HG03175 (cell line): ENCODE measurements at regions not wholly inside any gene's neighbourhood (a gene's known extent, or its start where the extent isn't known, plus 50 kb on each side); places are given as distances from the start of the nearest gene placed in this dataset.
"Not testable (repeated sequence)": the region's sequence is repeated elsewhere in the genome, so short reads cannot be mapped to it uniquely, and the experiment has no call there.

Experiments used
- ATAC-seq: cut with Tn5 transposase; IDR thresholded peaks from one replicate; pipeline ENCODE4 v1.9.1; 2021; ENCODE audit warnings: mild to moderate bottlenecking, moderate library complexity; ENCODE audit not compliant: unreplicated experiment

DNA sequence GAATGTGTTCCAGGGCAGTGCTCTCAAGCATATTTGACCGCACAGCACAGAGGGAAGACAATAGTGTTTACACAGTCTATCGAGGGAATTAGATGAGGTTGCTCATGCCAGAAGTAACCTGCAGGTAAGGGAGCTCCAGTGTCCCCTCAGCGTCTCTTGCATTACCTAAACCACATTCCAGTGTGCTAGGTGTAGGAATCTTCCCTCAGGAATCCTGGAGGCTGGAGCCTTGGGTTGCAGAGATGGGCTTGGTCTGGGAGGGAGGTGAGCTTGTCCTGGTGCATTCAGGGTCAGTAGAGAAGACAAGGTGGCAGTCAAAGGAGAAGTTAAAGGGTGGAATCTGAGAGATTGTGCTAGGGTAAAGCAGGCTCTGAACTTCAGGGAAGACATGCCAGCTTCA, 56.3 kb downstream of the SOX14 start:
- no peak for ATAC-seq

- ATAC-seq, result no peak
These were observed 71.0 kb downstream of the SOX14 start for GRCh38 chr3:137835096-137835495.

DNA sequence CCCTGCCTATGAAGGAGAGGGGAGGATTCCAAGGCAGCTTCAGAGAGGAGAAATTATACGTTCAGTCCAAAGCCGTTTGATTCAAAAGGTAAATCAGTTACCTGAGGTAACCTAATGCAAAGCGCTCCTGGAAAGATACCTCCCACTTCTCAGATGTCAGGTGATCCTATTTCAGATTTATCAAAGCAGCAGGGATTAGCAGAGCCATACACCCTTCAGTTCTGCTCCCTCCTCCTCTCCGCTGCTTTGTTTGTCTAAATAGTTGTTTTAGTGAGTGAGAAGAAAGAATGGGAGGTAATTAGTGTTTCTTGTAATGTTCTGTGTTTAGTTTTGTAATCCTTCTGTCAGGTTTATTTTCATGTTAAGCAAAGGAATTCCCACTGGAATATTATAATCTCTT, 81.1 kb downstream of the SOX14 start:
- ATAC-seq, result no peak

GRCh38 chr3:137845666-137846065, 81.6 kb downstream of the SOX14 start:
- ATAC-seq, result no peak

DNA sequence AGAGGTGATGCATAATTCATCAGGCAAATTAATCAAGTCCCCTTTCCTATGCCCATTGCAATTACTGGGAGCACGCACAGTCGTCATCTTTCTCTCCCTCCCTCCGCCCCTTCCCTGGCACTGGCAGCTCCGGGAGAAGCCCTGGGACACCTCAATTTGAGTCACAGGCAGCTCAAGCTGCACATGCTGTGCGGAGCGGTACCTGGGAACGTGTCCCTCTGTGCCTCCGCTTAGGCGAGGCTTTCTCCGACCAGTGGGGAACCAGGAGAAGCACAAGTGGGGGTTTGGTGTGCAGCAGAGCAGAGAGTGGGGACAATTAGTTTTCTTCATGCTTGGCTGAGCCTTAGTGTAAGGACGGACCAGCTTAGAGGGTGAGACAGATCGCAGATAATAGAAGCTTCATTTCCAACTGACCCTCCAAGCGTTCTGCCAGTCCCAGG, 88.3 kb downstream of the SOX14 start:
- ATAC-seq, result no peak

DNA sequence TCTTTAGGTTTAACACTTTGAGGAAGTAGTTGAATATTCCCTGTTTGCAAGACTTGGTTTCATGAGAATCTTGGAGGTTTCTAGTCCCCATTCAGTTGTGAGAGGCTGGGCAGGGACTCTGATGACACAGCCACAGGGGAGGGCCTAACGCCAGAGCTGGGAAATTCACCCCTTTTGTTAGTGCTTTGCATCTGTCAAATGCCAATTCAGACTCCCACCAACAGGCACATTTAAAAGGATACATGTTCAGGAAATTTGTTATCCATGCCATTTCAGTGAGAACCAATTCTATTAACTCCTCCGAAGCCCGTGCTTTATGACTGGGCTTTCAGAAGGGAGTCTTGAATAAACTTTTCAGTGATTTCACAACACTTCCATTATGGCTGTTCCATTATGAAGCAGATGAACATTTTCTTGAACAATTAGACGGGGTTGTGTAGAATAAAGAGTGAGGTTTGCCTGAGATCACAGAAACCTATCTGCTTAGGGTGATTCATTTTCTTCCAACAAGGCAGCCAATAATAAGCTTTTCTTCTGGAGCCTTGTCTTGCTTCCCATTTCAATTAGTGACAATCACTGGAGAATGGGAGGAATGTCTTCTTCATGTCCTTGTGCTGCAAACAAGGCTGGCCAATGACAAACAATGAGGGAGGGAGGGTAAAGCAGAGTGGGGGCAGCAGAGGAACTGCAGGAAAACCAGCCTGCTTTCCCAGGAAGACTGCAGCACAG, 90.6 kb downstream of the SOX14 start:
- no peak for ATAC-seq

DNA sequence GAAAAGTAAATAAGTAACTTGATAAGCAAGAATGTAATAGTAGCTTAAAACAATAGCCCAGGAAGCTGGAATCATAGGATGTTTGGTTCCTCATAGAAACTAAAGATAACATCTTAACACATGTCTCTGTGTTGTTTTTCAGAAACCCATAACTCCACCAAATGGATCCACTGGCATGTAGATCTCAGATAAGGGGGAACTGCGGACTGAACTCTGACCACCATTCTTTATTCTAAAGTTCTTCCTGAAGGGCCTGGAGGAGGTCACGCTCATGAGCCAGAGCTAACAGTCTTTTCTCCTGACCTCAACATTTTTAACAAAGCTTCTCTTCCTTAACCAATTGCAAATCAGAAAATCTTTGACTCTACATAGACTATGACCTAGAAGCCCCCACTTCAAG, 101.9 kb downstream of the SOX14 start:
- no peak for ATAC-seq

DNA sequence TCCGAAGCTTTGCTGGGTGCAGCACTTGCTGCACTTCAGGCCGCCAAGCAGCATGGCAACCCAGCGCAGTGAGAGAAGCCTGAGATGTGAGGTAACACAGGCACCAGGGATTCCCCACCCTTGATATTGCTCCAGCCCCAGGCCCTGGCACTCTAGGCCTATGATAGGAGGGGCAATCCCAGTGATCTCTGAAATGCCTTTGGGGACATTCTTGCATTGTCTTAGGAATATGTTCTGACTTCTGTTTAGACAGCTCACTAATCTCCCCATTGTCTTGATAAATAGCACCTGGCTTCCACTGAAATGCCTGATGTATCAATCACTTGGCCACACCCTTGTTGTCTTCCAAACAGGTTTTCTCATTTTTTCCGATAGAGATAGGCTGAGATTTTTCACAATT, 102.8 kb downstream of the SOX14 start:
- ATAC-seq, result no peak

DNA sequence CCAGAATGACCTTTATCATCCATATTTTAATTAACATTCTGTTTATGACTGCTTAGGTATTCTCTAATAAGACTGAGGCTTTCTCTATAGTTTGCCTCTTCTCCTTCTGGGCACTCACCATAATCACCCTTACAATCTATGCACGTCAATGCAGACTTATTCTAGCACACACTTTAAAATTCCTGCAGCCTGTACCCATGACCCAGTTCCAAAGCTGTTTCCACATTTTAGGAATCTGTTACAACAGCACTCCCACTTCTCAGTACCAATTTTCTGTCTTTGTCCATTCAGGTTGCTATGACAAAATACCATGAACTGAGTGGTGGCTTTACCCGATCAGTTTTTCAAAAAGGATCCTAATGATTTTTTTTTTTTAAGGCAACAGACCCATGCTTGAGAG, 103.5 kb downstream of the SOX14 start:
- no peak for ATAC-seq

- ATAC-seq, result no peak
These were observed 104.9 kb downstream of the SOX14 start for GRCh38 chr3:137869022-137869421.

DNA sequence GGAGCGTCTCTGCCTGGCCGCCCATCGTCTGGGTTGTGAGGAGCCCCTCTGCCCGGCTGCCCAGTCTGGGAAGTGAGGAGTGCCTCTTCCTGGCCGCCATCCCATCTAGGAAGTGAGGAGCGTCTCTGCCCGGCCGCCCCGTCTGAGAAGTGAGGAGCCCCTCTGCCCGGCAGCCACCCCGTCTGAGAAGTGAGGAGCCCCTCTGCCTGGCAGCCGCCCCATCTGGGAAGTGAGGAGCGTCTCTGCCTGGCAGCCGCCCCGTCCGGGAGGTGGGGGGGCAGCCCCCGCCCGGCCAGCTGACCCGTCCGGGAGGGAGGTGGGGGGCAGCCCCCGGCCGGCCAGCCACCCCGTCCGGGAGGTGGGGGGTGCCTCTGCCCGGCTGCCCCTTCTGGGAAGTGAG, 108.5 kb downstream of the SOX14 start:
- ATAC-seq, result not testable (repeated sequence)

GRCh38 chr3:137896842-137897241, 113.1 kb upstream of the CLDN18 start:
- ATAC-seq, result not testable (repeated sequence)

DNA sequence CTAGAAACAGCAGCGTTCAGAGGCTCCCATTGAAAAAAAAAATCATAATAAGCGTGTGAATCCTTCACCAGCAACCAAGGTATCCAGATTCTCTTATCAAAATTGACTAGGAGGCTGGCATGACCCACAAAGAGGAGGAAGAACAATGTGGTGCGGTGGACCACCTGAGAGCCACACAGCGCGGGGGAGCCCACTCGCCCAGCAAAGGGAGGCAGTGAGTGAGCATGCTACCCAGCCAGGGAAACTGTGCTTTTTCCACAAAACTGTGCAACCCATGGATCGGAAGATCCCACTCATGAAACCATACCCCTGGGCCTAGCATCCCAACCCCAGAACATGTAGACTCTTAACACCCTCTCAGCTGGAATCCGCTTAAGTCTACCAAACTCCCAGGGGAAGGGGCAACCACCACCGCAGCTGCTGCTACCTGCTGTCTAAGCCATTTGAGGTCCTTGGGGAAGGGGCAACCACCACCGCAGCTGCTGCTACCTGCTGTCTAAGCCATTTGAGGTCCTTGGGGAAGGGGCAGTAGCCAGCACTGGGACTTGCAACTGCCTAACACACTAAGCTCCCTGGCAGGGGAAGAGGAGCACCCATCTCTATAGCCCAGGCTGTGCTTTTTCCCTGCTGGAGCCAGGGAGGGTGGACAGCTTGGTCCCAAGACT, 102.8 kb upstream of the CLDN18 start:
- no peak for ATAC-seq

DNA sequence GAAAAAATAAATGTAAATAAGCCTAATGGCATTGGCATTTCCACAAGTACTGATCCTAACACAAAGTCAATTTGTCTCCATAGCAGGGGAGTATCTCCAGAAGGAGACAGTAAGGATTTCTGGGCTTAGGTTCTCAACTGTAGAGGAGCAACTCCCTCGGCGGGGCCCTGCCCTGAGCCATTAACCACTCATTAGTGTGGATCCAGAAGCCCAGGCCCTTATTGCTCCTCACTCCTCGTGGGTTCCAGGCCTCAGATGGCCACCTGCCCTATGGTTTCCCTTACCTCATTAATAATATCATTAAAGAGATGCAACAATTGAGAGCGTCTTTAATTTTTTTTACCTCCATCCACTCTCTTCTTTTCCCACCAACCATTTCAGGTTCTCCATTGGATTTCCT, 85.3 kb upstream of the CLDN18 start:
- ATAC-seq, result no peak

GRCh38 chr3:137925080-137925479, 84.9 kb upstream of the CLDN18 start:
- no peak for ATAC-seq

- ATAC-seq, result no peak
These were observed 83.0 kb upstream of the CLDN18 start for GRCh38 chr3:137926991-137927390.

GRCh38 chr3:137930976-137931375, 79.0 kb upstream of the CLDN18 start:
- ATAC-seq, result no peak

GRCh38 chr3:137938876-137939275, 71.1 kb upstream of the CLDN18 start:
- ATAC-seq, result no peak

DNA sequence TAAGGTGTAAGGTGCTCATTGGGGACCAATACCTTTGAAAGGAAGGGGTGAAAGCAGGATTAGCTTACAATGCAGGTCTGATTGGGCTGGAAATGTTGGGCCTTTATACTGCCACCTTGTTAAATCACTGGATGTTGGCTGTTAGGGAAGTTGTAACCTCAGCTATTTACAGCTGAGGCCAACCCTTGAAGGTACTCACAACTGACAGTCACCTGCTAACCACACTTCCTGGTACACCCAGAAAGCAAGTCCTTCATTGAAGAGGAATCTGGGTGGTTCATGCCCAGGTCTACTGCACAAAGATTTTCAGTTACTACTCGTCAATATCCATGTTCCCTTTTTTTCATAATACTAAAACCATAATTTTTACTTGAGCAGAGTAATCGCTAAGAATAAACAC, 65.4 kb upstream of the CLDN18 start:
- no peak for ATAC-seq

- ATAC-seq, result peak; percentile 56
These were observed 63.5 kb upstream of the CLDN18 start for GRCh38 chr3:137946356-137946973.

DNA sequence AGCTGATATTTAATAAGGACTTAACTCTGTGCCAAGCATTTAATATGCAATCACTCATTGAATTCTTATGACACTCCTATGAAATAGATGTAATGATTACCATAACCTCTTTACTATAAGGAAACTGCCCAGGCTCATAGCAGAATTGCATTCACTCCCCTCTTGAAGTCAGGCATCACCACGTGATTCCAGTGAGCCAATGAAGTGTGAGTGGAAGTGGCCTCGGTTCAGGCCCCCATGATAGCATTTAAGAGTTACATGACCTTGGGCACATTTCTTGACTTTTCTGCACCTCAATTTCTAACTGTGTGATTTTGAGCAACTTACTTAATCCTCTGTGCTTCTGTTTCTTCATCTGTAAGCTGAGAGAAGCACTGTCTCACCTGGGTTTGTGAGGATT, 62.8 kb upstream of the CLDN18 start:
- ATAC-seq, result no peak

- no peak for ATAC-seq
These were observed 61.4 kb upstream of the CLDN18 start for GRCh38 chr3:137948400-137949072.
